ENCODE measurements at regions not wholly inside any gene's neighbourhood (a gene's known extent, or its start where the extent isn't known, plus 50 kb on each side); places are given as distances from the start of the nearest gene placed in this dataset.
"Not testable (repeated sequence)": the region's sequence is repeated elsewhere in the genome, so short reads cannot be mapped to it uniquely, and the experiment has no call there.

- Histone ChIP-seq H3K4me3 (ENCODE audit: low read depth, low read length) (no peak overlapping the region), H3K4me1 (no peaks in the 10 kb centered on the region), H3K27me3 (no peaks in the 10 kb centered on the region), H3K36me3 (no peaks in the 10 kb centered on the region), H3K9me3 (no peaks in the 10 kb centered on the region)
- TF ChIP-seq, protein P1, sequence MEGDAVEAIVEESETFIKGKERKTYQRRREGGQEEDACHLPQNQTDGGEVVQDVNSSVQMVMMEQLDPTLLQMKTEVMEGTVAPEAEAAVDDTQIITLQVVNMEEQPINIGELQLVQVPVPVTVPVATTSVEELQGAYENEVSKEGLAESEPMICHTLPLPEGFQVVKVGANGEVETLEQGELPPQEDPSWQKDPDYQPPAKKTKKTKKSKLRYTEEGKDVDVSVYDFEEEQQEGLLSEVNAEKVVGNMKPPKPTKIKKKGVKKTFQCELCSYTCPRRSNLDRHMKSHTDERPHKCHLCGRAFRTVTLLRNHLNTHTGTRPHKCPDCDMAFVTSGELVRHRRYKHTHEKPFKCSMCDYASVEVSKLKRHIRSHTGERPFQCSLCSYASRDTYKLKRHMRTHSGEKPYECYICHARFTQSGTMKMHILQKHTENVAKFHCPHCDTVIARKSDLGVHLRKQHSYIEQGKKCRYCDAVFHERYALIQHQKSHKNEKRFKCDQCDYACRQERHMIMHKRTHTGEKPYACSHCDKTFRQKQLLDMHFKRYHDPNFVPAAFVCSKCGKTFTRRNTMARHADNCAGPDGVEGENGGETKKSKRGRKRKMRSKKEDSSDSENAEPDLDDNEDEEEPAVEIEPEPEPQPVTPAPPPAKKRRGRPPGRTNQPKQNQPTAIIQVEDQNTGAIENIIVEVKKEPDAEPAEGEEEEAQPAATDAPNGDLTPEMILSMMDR (IDR thresholded peaks at IDR 0.05; ENCODE audit: low read depth, low read length) = no peak
- DNase-seq = no peak
Measured at GRCh38 chr3:35137612-35138011, 501.7 kb upstream of the ARPP21 start.

GRCh38 chr3:35141406-35141805 is 497.9 kb upstream of the ARPP21 start:
- H3K9me3 ChIP-seq = no peaks in the 10 kb centered on the region
- TF ChIP-seq, protein P1 (IDR thresholded peaks at IDR 0.05; ENCODE audit: low read depth, low read length) = no peak

DNA sequence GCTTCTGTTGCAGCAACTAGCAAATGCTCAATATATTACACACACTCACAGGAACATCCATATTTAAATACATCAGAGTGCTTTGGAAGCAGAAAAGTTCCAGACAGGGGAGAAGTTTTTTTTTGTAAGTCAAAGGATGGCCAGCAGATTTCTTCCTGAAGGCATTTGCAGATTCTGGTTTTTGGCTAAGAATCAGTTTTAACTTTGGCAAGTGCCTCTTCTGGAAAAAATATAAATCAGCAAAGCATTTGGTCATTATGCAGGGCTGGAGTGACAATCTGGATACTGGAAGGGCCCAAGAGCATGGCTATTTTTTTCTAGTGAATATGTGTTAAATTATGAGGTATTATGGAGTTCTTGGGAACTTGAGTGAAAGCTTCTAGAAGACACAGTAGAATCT is 495.3 kb upstream of the ARPP21 start:
- H3K36me3 ChIP-seq = no peaks in the 10 kb centered on the region
- TF ChIP-seq, protein P1 (IDR thresholded peaks at IDR 0.05; ENCODE audit: low read depth, low read length) = no peak
- no peaks in the 10 kb centered on the region for H3K4me1 ChIP-seq
- no peaks in the 10 kb centered on the region for H3K9me3 ChIP-seq
- no peaks in the 10 kb centered on the region for H3K27me3 ChIP-seq
- DNase-seq = no peak
- no peak overlapping the region for H3K4me3 ChIP-seq (ENCODE audit: low read depth, low read length)

More at GRCh38 chr3:35141406-35141805, 497.9 kb upstream of the ARPP21 start:
- H3K4me1 ChIP-seq = no peaks in the 10 kb centered on the region
- no peaks in the 10 kb centered on the region for H3K36me3 ChIP-seq
- H3K4me3 ChIP-seq (ENCODE audit: low read depth, low read length) = no peak overlapping the region
- DNase-seq = no peak
- H3K27me3 ChIP-seq = no peaks in the 10 kb centered on the region

- H3K36me3 ChIP-seq; H3K27me3 ChIP-seq; DNase-seq; H3K4me3 ChIP-seq (ENCODE audit: low read depth, low read length); H3K4me1 ChIP-seq; H3K9me3 ChIP-seq: not testable (repeated sequence)
Measured at GRCh38 chr3:35146256-35147035, 492.9 kb upstream of the ARPP21 start.

DNA sequence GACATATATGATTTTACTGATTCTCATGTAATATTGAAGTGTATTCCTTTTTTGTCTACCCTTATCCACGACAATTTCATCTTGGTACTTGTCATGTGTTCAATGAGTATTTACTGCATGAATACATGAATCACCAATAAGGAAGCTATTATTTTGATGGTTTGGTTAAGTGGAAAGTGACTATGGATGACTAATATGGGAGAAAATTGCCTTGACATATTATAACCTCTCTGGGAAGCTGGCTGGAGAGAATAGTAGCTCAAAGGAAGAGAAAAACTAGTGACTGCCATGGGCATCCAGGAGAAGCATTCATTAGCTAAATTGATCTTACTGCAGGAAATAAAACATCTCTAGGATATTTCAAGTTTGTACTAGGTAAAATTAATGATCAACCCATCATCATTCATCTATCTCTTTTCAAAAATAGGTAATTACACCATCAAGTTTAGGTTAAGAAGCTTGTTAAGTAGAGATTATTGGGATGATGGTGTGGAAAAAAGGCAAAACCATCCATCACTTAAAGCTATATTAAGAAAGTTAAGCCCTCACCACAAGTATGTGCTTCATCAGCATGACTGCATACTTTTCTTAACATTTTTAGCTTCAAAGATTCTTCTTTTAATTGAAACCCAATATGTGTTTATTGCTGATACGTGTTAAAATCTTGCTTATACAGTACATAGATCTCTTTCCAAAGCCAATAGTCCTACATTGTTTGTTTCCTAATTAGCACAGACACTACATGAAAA is 455.2 kb upstream of the ARPP21 start:
- TF ChIP-seq, protein P1 (IDR thresholded peaks at IDR 0.05; ENCODE audit: low read depth, low read length) = no peak
- no peak for DNase-seq

GRCh38 chr3:35184775-35185174 is 454.6 kb upstream of the ARPP21 start:
- TF ChIP-seq, protein P1 (IDR thresholded peaks at IDR 0.05; ENCODE audit: low read depth, low read length) = no peak
- Histone ChIP-seq H3K36me3 (no peaks in the 10 kb centered on the region), H3K4me3 (ENCODE audit: low read depth, low read length) (no peak overlapping the region), H3K4me1 (no peaks in the 10 kb centered on the region), H3K27me3 (no peaks in the 10 kb centered on the region), H3K9me3 (no peaks in the 10 kb centered on the region)
- DNase-seq = no peak

More for the DNA sequence above, 455.2 kb upstream of the ARPP21 start:
- Histone ChIP-seq H3K27me3 (no peaks in the 10 kb centered on the region), H3K4me1 (no peaks in the 10 kb centered on the region), H3K36me3 (no peaks in the 10 kb centered on the region), H3K9me3 (no peaks in the 10 kb centered on the region), H3K4me3 (ENCODE audit: low read depth, low read length) (no peak overlapping the region)

All from BE2C (cell line).